Breast epithelium (tissue), 4 donors: ENCODE measurements at regions not wholly inside any gene's neighbourhood (a gene's known extent, or its start where the extent isn't known, plus 50 kb on each side); places are given as distances from the start of the nearest gene placed in this dataset.

Experiments
- DNase-seq, 2 donors: peaks; one replicate each; pipeline ENCODE4 v3.0.0-alpha.2; 2019; ENCODE audit warnings: low spot score in 2 of 2
- H3K27ac ChIP-seq, 2 donors: fragments of 200-600 bp; sonication (generic) in 1 of 2; one replicate each; pipeline ENCODE4 v1.5.1; 2016 to 2019; ENCODE audit warnings: mild to moderate bottlenecking in 1 of 2
- H3K27me3 ChIP-seq, 2 donors: fragments of 200-600 bp; sonication (generic) in 1 of 2; one replicate each; pipeline versions ENCODE4 v1.5.1 to v1.6.0; 2017 to 2019; ENCODE audit warnings: control low read depth in 1 of 2, mild to moderate bottlenecking in 1 of 2
- H3K36me3 ChIP-seq: fragments of 200-600 bp; one replicate; pipeline ENCODE4 v1.5.1; 2019
- H3K4me1 ChIP-seq, 2 donors: fragments of 200-600 bp; sonication (generic); one replicate each; pipeline ENCODE4 v1.5.1; 2016 to 2019; ENCODE audit warnings: control low read depth in 1 of 2
- H3K4me3 ChIP-seq, 3 donors: fragments of 200-600 bp; sonication (generic); 1 replicate in 2 of 3; 2 replicates in 1 of 3; pipeline ENCODE4 v1.5.1; 2016 to 2019; ENCODE audit warnings: mild to moderate bottlenecking in 3 of 3, moderate library complexity in 2 of 3
- H3K9me3 ChIP-seq, 2 donors: fragments of 200-600 bp; sonication (generic) in 1 of 2; one replicate each; pipeline ENCODE4 v1.5.1; 2016 to 2019; ENCODE audit warnings: control low read depth in 1 of 2
- POLR2A ChIP-seq: fragments of 450-650 bp; IDR thresholded peaks from one replicate; pipeline ENCODE4 v1.6.1; 2016; ENCODE audit warnings: antibody characterized with exemption, mild to moderate bottlenecking, moderate library complexity
- POLR2AphosphoS5 ChIP-seq, 3 donors: sonication (generic); formaldehyde crosslinking; IDR thresholded peaks; one replicate each; pipeline ENCODE4 v1.6.1; 2017; ENCODE audit warnings: antibody characterized with exemption in 3 of 3
- intact Hi-C: fragments of 100-400 bp; cut with DNase I; formaldehyde crosslinking; loops from one replicate; pipeline ENCODE4 v1.15.1; 2023; ENCODE audit warnings: low total_unique reads
- TF ChIP-seq, protein P1 (sequence below), 3 donors: fragments of 450-650 bp; IDR thresholded peaks; one replicate each; pipeline ENCODE4 v1.5.1; 2016 to 2017; ENCODE audit warnings: antibody characterized with exemption in 3 of 3, mild to moderate bottlenecking in 3 of 3, moderate library complexity in 3 of 3

DNA sequence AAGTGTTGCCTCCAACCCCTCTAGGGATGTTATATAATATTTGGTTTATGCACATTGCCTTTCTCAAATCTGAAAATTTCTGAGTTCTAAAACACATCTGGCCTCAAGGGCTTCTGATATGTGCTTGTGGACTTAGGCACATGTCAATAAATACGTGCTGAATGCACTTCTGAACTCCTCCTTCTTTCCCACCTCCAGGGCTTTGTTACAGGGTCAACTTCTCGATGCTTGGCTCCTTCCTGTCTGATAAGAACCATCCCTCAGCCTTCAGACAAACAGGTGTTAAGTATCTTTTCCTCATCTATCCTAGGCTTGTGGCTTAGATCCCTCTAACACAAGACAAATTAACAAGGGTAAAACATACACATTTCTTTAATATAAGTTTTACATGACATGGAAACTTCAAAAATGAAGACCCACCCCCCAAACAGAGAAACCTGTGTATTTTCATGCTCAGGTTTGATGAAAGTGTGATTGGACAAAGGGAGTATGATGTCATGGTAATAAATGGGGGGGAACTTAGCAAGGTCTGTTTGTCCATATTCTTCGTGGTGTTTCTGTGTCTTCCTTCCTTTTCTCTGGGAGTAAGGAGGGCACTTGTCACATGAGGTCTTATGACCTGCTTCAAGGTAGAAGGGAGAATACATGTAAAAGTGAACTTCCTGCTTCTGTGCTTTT, 326.9 kb downstream of the CD83 start:
- no peak for DNase-seq
- Histone ChIP-seq H3K9me3 (no peaks in the 10 kb centered on the region), H3K27me3 (no peaks in the 10 kb centered on the region), H3K27ac (no peak overlapping the region), H3K4me3 (no peak overlapping the region), H3K4me1 (no peaks in the 10 kb centered on the region), H3K36me3 (no peaks in the 10 kb centered on the region)
- intact Hi-C loops, result no loop called here
- no peak for TF ChIP-seq POLR2A

DNA sequence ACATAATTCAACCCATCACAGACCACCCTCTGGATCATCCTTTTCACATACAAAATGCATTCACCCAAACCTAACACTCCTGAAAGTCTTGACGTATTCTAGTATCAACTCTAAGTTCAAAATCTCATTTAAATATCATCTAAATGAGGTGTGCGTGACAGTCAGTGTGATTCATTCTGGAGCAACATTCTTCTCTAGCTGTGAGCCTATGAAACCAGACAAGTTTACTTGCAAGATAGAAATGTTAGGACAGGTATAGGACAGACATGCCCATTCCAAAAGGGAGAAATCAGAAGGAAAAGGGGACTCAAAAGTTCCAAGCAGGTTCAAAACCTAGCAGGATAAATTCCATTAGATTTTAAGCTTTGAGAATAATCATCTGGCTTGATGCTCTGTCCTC, 329.7 kb downstream of the CD83 start:
- no peak for DNase-seq
- Histone ChIP-seq H3K4me3 (no peak overlapping the region), H3K27me3 (no peaks in the 10 kb centered on the region), H3K9me3 (no peaks in the 10 kb centered on the region), H3K4me1 (no peaks in the 10 kb centered on the region), H3K36me3 (no peaks in the 10 kb centered on the region), H3K27ac (no peak overlapping the region)
- intact Hi-C loops, result no loop called here
- TF ChIP-seq, protein P1, sequence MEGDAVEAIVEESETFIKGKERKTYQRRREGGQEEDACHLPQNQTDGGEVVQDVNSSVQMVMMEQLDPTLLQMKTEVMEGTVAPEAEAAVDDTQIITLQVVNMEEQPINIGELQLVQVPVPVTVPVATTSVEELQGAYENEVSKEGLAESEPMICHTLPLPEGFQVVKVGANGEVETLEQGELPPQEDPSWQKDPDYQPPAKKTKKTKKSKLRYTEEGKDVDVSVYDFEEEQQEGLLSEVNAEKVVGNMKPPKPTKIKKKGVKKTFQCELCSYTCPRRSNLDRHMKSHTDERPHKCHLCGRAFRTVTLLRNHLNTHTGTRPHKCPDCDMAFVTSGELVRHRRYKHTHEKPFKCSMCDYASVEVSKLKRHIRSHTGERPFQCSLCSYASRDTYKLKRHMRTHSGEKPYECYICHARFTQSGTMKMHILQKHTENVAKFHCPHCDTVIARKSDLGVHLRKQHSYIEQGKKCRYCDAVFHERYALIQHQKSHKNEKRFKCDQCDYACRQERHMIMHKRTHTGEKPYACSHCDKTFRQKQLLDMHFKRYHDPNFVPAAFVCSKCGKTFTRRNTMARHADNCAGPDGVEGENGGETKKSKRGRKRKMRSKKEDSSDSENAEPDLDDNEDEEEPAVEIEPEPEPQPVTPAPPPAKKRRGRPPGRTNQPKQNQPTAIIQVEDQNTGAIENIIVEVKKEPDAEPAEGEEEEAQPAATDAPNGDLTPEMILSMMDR (IDR thresholded peaks at IDR 0.05), result no peak
- TF ChIP-seq POLR2A (no peak), POLR2AphosphoS5 (IDR thresholded peaks at IDR 0.05) (no peak)

DNA sequence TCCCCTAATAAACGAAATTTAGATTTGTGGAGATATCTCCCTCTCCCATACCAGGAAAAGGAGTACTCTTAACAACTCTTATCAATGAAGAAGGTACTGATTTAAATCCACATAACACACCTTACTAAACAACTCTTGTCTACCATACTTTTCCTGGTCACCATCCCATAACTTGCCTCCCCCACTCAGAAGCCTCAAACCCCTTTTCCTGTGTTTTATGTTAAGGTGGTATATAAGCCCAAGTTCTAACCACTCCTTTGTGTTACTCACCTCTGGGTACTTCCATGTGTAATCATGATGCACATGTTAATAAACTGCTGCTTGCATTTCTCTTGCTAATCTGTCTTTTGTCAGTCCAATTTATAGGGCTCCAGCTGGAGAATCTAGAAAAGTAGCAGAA, 330.7 kb downstream of the CD83 start:
- no peaks in the 10 kb centered on the region for H3K9me3 ChIP-seq
- intact Hi-C loops, result no loop called here
- H3K36me3 ChIP-seq, result no peaks in the 10 kb centered on the region
- TF ChIP-seq, protein P1 (IDR thresholded peaks at IDR 0.05), result no peak
- TF ChIP-seq POLR2A (no peak), POLR2AphosphoS5 (IDR thresholded peaks at IDR 0.05) (no peak)
- no peaks in the 10 kb centered on the region for H3K27me3 ChIP-seq
- H3K4me3 ChIP-seq, result no peak overlapping the region
- no peak for DNase-seq
- no peaks in the 10 kb centered on the region for H3K4me1 ChIP-seq
- H3K27ac ChIP-seq, result no peak overlapping the region

DNA sequence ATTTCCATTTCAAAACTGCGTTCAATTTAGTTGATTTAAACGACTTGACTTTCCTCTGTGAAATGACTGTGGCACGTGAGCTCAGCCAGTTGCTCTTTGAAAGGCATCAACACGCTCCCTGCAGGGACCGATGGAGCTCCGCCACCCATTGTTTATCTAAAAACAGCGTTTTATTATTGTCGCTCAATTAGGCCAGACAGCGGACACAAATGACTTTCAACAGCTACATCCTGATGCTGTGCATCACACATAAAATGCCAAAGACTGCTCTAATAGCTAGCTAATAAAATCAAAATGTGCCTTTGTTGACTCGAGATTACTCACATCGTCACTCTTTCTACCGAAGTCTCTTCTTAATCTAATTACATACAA, 332.5 kb downstream of the CD83 start:
- Histone ChIP-seq H3K9me3 (no peaks in the 10 kb centered on the region), H3K27me3 (no peaks in the 10 kb centered on the region), H3K27ac (no peak overlapping the region), H3K4me1 (no peaks in the 10 kb centered on the region), H3K4me3 (no peak overlapping the region), H3K36me3 (no peaks in the 10 kb centered on the region)
- no peak for DNase-seq
- intact Hi-C loops, result no loop called here
- no peak for TF ChIP-seq POLR2AphosphoS5 (IDR thresholded peaks at IDR 0.05)
- no peak for TF ChIP-seq POLR2A
- TF ChIP-seq, protein P1 (IDR thresholded peaks at IDR 0.05), result no peak

DNA sequence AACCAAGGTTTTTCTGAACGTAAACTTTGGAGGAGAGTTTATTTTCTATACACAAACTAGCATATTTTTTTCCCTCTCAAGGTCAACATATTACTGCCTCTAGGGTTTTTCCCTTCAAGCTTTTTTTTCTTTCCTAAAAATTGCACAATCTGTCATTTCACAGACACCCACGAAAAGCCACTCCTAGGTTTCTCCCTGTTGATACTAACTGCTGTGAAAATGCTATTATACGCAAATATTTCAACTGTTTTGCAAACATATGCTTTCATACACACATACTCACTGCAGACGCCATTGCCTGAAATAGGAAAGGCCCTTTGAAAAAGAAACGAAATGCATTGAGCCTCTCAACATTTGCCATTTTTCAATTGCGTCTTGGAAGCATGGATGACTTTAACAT, 333.0 kb downstream of the CD83 start:
- no peak for DNase-seq
- no peak overlapping the region for H3K4me3 ChIP-seq
- H3K9me3 ChIP-seq, result no peaks in the 10 kb centered on the region
- H3K27ac ChIP-seq, result no peak overlapping the region
- no peaks in the 10 kb centered on the region for H3K4me1 ChIP-seq
- H3K36me3 ChIP-seq, result no peaks in the 10 kb centered on the region
- intact Hi-C loops, result no loop called here
- TF ChIP-seq, protein P1 (IDR thresholded peaks at IDR 0.05), result no peak
- TF ChIP-seq POLR2AphosphoS5 (IDR thresholded peaks at IDR 0.05), result no peak
- no peak for TF ChIP-seq POLR2A
- no peaks in the 10 kb centered on the region for H3K27me3 ChIP-seq
